Esophagus (tissue), 2 donors: ENCODE measurements at regions not wholly inside any gene's neighbourhood (a gene's known extent, or its start where the extent isn't known, plus 50 kb on each side); places are given as distances from the start of the nearest gene placed in this dataset.

Experiments
- H3K27ac ChIP-seq, 2 donors: one replicate each; pipeline ENCODE4 v1.5.1; 2013; ENCODE audit warnings: low read depth in 2 of 2, mild to moderate bottlenecking in 2 of 2, inconsistent platforms in 1 of 2, low read length in 1 of 2, moderate library complexity in 1 of 2
- H3K27me3 ChIP-seq, 2 donors: one replicate each; pipeline ENCODE4 v1.6.1; 2013; ENCODE audit warnings: low read length in 2 of 2, control low read depth in 1 of 2, mild to moderate bottlenecking in 1 of 2; ENCODE audit not compliant: insufficient read depth in 2 of 2, control insufficient read depth in 1 of 2
- H3K36me3 ChIP-seq, 2 donors: one replicate each; pipeline ENCODE4 v1.6.1; 2013; ENCODE audit warnings: low read length in 1 of 2; ENCODE audit not compliant: control insufficient read depth in 2 of 2, insufficient read depth in 2 of 2
- H3K4me1 ChIP-seq, 2 donors: one replicate each; pipeline ENCODE4 v1.6.1; 2013; ENCODE audit warnings: low read length in 1 of 2; ENCODE audit not compliant: control insufficient read depth in 2 of 2, insufficient read depth in 2 of 2
- H3K4me3 ChIP-seq, 2 donors: one replicate each; pipeline ENCODE4 v1.5.1; 2013; ENCODE audit warnings: low read length in 2 of 2, mild to moderate bottlenecking in 2 of 2, low read depth in 1 of 2, moderate library complexity in 1 of 2
- H3K9me3 ChIP-seq, 2 donors: one replicate each; pipeline ENCODE4 v1.6.1; 2013; ENCODE audit warnings: mild to moderate bottlenecking in 2 of 2, low read depth in 1 of 2, low read length in 1 of 2, moderate library complexity in 1 of 2; ENCODE audit not compliant: control insufficient read depth in 2 of 2, insufficient read depth in 1 of 2
- WGBS, 2 donors: extraction: QIAGEN DNeasy Blood & Tissue Kit; methylation state at CpG; one replicate each; pipeline ENCODE4 v1.1.7; 2013; 5-methylcytosine and 5-hydroxymethylcytosine counted together
- donor health status: healthy with polysubstance abuse.
- donor health status: Bipolar disorder and iron deficiency.

- H3K36me3 ChIP-seq: no peaks in the 10 kb centered on the region
- H3K27me3 ChIP-seq: no peaks in the 10 kb centered on the region
- H3K9me3 ChIP-seq: no peaks in the 10 kb centered on the region
- H3K4me3 ChIP-seq: no peak overlapping the region
- no peak overlapping the region for H3K27ac ChIP-seq
- no peaks in the 10 kb centered on the region for H3K4me1 ChIP-seq
- WGBS, 2 donors: 87% methylated on average over 5 of the region's 5 CpGs
These were observed 70.4 kb upstream of the CDYL start for GRCh38 chr6:4705809-4706208.

GRCh38 chr6:4703382-4703781, 72.8 kb upstream of the CDYL start:
- Histone ChIP-seq H3K36me3 (no peaks in the 10 kb centered on the region), H3K4me1 (no peaks in the 10 kb centered on the region), H3K27me3 (no peaks in the 10 kb centered on the region), H3K9me3 (no peaks in the 10 kb centered on the region), H3K4me3 (no peak overlapping the region), H3K27ac (no peak overlapping the region)
- 58 to 63% methylated on average over 3 of the region's 3 CpGs for WGBS, 2 donors

GRCh38 chr6:4698901-4699659, 77.1 kb upstream of the CDYL start:
- Histone ChIP-seq H3K9me3 (no peaks in the 10 kb centered on the region), H3K27ac (no peak overlapping the region), H3K4me1 (no peaks in the 10 kb centered on the region), H3K27me3 (no peaks in the 10 kb centered on the region), H3K36me3 (no peaks in the 10 kb centered on the region), H3K4me3 (no peak overlapping the region)
- 63 to 68% methylated on average over 3 of the region's 3 CpGs for WGBS, 2 donors

- no peaks in the 10 kb centered on the region for H3K4me1 ChIP-seq
- WGBS, 2 donors: 24 to 30% methylated on average over 4 of the region's 4 CpGs
- H3K27ac ChIP-seq: no peak overlapping the region
- peaks cover 0 to 4% of the 10 kb centered on the region in 2 donors for H3K9me3 ChIP-seq
- H3K27me3 ChIP-seq: no peaks in the 10 kb centered on the region
- no peaks in the 10 kb centered on the region for H3K36me3 ChIP-seq
- no peak overlapping the region for H3K4me3 ChIP-seq
These were observed 82.8 kb upstream of the CDYL start for GRCh38 chr6:4693173-4693970.

- no peaks in the 10 kb centered on the region for H3K4me1 ChIP-seq
- 93 to 96% methylated on average over 3 of the region's 3 CpGs for WGBS, 2 donors
These were observed 83.5 kb upstream of the CDYL start for GRCh38 chr6:4692664-4693063.

GRCh38 chr6:4687989-4688947, 87.9 kb upstream of the CDYL start:
- no peaks in the 10 kb centered on the region for H3K4me1 ChIP-seq
- no peaks in the 10 kb centered on the region for H3K27me3 ChIP-seq
- peak overlapping the region in 1 of 2 donors; percentile 31 for H3K4me3 ChIP-seq
- H3K27ac ChIP-seq: no peak overlapping the region
- H3K9me3 ChIP-seq: peaks cover 0 to 4% of the 10 kb centered on the region in 2 donors
- no peaks in the 10 kb centered on the region for H3K36me3 ChIP-seq
- WGBS, 2 donors: 49 to 59% methylated on average over 14 of the region's 14 CpGs

More at GRCh38 chr6:4692664-4693063, 83.5 kb upstream of the CDYL start:
- Histone ChIP-seq H3K9me3 (peaks cover 0 to 4% of the 10 kb centered on the region in 2 donors), H3K36me3 (no peaks in the 10 kb centered on the region), H3K27ac (no peak overlapping the region), H3K27me3 (no peaks in the 10 kb centered on the region), H3K4me3 (no peak overlapping the region)

- H3K4me1 ChIP-seq: no peaks in the 10 kb centered on the region
- H3K27ac ChIP-seq: no peak overlapping the region
These were observed 88.6 kb upstream of the CDYL start for GRCh38 chr6:4687656-4687988.

GRCh38 chr6:4682431-4683097, 93.6 kb upstream of the CDYL start:
- Histone ChIP-seq H3K27me3 (no peaks in the 10 kb centered on the region), H3K4me1 (peaks cover 2 to 3% of the 10 kb centered on the region in 2 donors), H3K36me3 (no peaks in the 10 kb centered on the region), H3K4me3 (no peak overlapping the region), H3K27ac (no peak overlapping the region), H3K9me3 (no peaks in the 10 kb centered on the region)
- 76 to 87% methylated on average over 10 of the region's 10 CpGs for WGBS, 2 donors

More at GRCh38 chr6:4687656-4687988, 88.6 kb upstream of the CDYL start:
- H3K9me3 ChIP-seq: peaks cover 0 to 4% of the 10 kb centered on the region in 2 donors
- H3K36me3 ChIP-seq: no peaks in the 10 kb centered on the region
- H3K4me3 ChIP-seq: no peak overlapping the region
- no peaks in the 10 kb centered on the region for H3K27me3 ChIP-seq
